Transverse colon (tissue), 4 donors: ENCODE measurements at regions not wholly inside any gene's neighbourhood (a gene's known extent, or its start where the extent isn't known, plus 50 kb on each side); places are given as distances from the start of the nearest gene placed in this dataset.

Experiments
- DNase-seq: peaks from one replicate; pipeline ENCODE4 v3.0.0-alpha.2; 2019
- H3K27ac ChIP-seq, 4 donors: fragments of 200-600 bp; sonication (generic); 2 replicates each; pipeline ENCODE4 v1.5.1; 2016 to 2018; ENCODE audit warnings: inconsistent platforms in 4 of 4
- H3K27me3 ChIP-seq: fragments of 200-600 bp; sonication (generic); 2 replicates; pipeline ENCODE4 v1.5.1; 2017; ENCODE audit warnings: inconsistent platforms
- H3K36me3 ChIP-seq, 4 donors: fragments of 200-600 bp; sonication (generic); 2 replicates each; pipeline ENCODE4 v1.5.1; 2017 to 2019; ENCODE audit warnings: inconsistent platforms in 4 of 4
- H3K4me1 ChIP-seq, 4 donors: fragments of 200-600 bp; sonication (generic); 2 replicates each; pipeline ENCODE4 v1.5.1; 2017 to 2020; ENCODE audit warnings: inconsistent platforms in 4 of 4
- H3K4me3 ChIP-seq, 4 donors: fragments of 200-600 bp; sonication (generic); 1 replicate in 1 of 4; 2 replicates in 3 of 4; pipeline versions ENCODE4 v1.5.1 to v1.6.1; 2017 to 2019; ENCODE audit warnings: inconsistent platforms in 4 of 4
- H3K9me3 ChIP-seq, 2 donors: fragments of 200-600 bp; sonication (generic); 2 replicates each; pipeline ENCODE4 v1.5.1; 2017 to 2019; ENCODE audit warnings: inconsistent platforms in 2 of 2
- CTCF ChIP-seq, 5 experiments: fragments of 200-600 bp in 3 of 5; fragments of 450-650 bp in 2 of 5; sonication (generic) in 3 of 5; IDR thresholded peaks; 1 replicate in 2 of 5; 2 replicates in 3 of 5; pipeline ENCODE4 v1.5.1; 2016 to 2017; ENCODE audit warnings: antibody characterized with exemption in 5 of 5, inconsistent platforms in 3 of 5, mild to moderate bottlenecking in 2 of 5, moderate library complexity in 1 of 5
- EP300 ChIP-seq: sonication (generic); formaldehyde crosslinking; IDR thresholded peaks from one replicate; pipeline ENCODE4 v1.6.1; 2017; ENCODE audit warnings: antibody characterized with exemption, low read depth
- POLR2A ChIP-seq: fragments of 450-650 bp; IDR thresholded peaks from one replicate; pipeline ENCODE4 v1.6.1; 2016; ENCODE audit warnings: antibody characterized with exemption, mild to moderate bottlenecking, moderate library complexity
- POLR2AphosphoS5 ChIP-seq, 3 donors: sonication (generic); formaldehyde crosslinking; IDR thresholded peaks; one replicate each; pipeline ENCODE4 v1.6.1; 2016; ENCODE audit warnings: antibody characterized with exemption in 3 of 3
- WGBS, 2 donors: methylation state at CpG; one replicate each; pipeline ENCODE4 v1.1.5; 2018; ENCODE audit warnings: low coverage in 1 of 2; 5-methylcytosine and 5-hydroxymethylcytosine counted together
- in situ Hi-C, 4 donors: fragments of 200-750 bp; cut with MboI; loops; one replicate each; pipeline versions ENCODE4 v1.15.0 to v1.15.1; 2017; ENCODE audit warnings: low sequenced_read_pairs in 3 of 4, low pct_ligation_motif_present in 1 of 4, low pct_unique_long_range_greater_than_20kb in 1 of 4
- intact Hi-C: fragments of 100-400 bp; cut with DNase I; formaldehyde crosslinking; loops from one replicate; pipeline ENCODE4 v1.15.1; 2023; ENCODE audit warnings: low total_unique reads

GRCh38 chr9:71609448-71609830 lies 158.9 kb downstream of the CEMIP2 start:
- peaks cover 4 to 7% of the 10 kb centered on the region in 2 donors for H3K9me3 ChIP-seq
- in situ Hi-C loops, result loop anchor here (10.0 to 25.0 kb wide), 3 partner anchors 153 to 403 kb away; partner anchors contain the start of gene CEMIP2 (in 1 of the 4)
- no peak overlapping the region for H3K4me3 ChIP-seq
- 97 to 100% methylated on average over 1 of the region's 1 CpG for WGBS, 2 donors
- TF ChIP-seq POLR2AphosphoS5 (IDR thresholded peaks at IDR 0.05) (no peak), CTCF (IDR thresholded peaks at IDR 0.05) (no peak), POLR2A (no peak), EP300 (no peak)
- no peaks in the 10 kb centered on the region for H3K4me1 ChIP-seq
- intact Hi-C loops, result loop anchor here (10.0 kb wide), 1 partner anchor 155 kb away; the partner anchor contains the start of gene CEMIP2
- no peak overlapping the region for H3K27ac ChIP-seq
- no peaks in the 10 kb centered on the region for H3K36me3 ChIP-seq
- DNase-seq, result no peak
- H3K27me3 ChIP-seq, result no peaks in the 10 kb centered on the region

GRCh38 chr9:71608825-71609447 lies 159.4 kb downstream of the CEMIP2 start:
- Histone ChIP-seq H3K27ac (no peak overlapping the region), H3K4me1 (no peaks in the 10 kb centered on the region), H3K4me3 (no peak overlapping the region), H3K9me3 (peaks cover 4 to 7% of the 10 kb centered on the region in 2 donors), H3K36me3 (no peaks in the 10 kb centered on the region), H3K27me3 (no peaks in the 10 kb centered on the region)
- WGBS, 2 donors, result 62 to 84% methylated on average over 4 of the region's 4 CpGs
- in situ Hi-C loops (loop anchor here (10.0 to 25.0 kb wide), 3 partner anchors 153 to 403 kb away; partner anchors contain the start of gene CEMIP2 (in 1 of the 4)), intact Hi-C loops (loop anchor here (10.0 kb wide), 1 partner anchor 156 kb away; the partner anchor contains the start of gene CEMIP2)
- no peak for DNase-seq
- TF ChIP-seq EP300 (no peak), POLR2A (no peak), CTCF (IDR thresholded peaks at IDR 0.05) (no peak), POLR2AphosphoS5 (IDR thresholded peaks at IDR 0.05) (no peak)

- in situ Hi-C loops, result loop anchor here (10.0 to 25.0 kb wide), 3 partner anchors 154 to 404 kb away; partner anchors contain the start of gene CEMIP2 (in 1 of the 4)
- 88 to 91% methylated on average over 4 of the region's 4 CpGs for WGBS, 2 donors
These were observed 160.3 kb downstream of the CEMIP2 start for GRCh38 chr9:71608021-71608420.

More at GRCh38 chr9:71608021-71608420, 160.3 kb downstream of the CEMIP2 start:
- Histone ChIP-seq H3K4me3 (no peak overlapping the region), H3K36me3 (no peaks in the 10 kb centered on the region), H3K4me1 (no peaks in the 10 kb centered on the region), H3K9me3 (peaks cover 4 to 7% of the 10 kb centered on the region in 2 donors), H3K27ac (no peak overlapping the region), H3K27me3 (no peaks in the 10 kb centered on the region)
- TF ChIP-seq POLR2AphosphoS5 (IDR thresholded peaks at IDR 0.05) (no peak), CTCF (IDR thresholded peaks at IDR 0.05) (no peak)
- intact Hi-C loops, result loop anchor here (10.0 kb wide), 1 partner anchor 157 kb away; the partner anchor contains the start of gene CEMIP2
- DNase-seq, result no peak
